Neural cell (in vitro differentiated cells): ENCODE measurements at regions not wholly inside any gene's neighbourhood (a gene's known extent, or its start where the extent isn't known, plus 50 kb on each side); places are given as distances from the start of the nearest gene placed in this dataset.

ENCODE experiments used
- H2AFZ ChIP-seq: fragments of 200-600, 300-800 bp; sonication (generic), shearing (Covaris generic); 2 replicates; pipeline ENCODE4 v1.6.0; 2014; ENCODE audit warnings: low read depth, mild to moderate bottlenecking, antibody characterized with exemption, low read length, moderate library complexity
- H3F3A ChIP-seq: fragments of 200-600 bp; shearing (Covaris generic); 2 replicates; pipeline ENCODE4 v1.6.1; 2016; ENCODE audit warnings: mild to moderate bottlenecking, moderate library complexity, mixed read lengths, antibody characterized with exemption, low read length; ENCODE audit not compliant: insufficient read depth, poor library complexity, severe bottlenecking
- H3K27ac ChIP-seq: fragments of 200-600, 300-800 bp; sonication (generic), shearing (Covaris generic); 2 replicates; pipeline ENCODE4 v1.5.1; 2014; ENCODE audit warnings: mild to moderate bottlenecking, low read length, moderate library complexity
- H3K27me3 ChIP-seq: fragments of 300-800, 200-600 bp; sonication (generic), shearing (Covaris generic); 2 replicates; pipeline ENCODE4 v1.6.0; 2014; ENCODE audit warnings: mild to moderate bottlenecking, low read depth, low read length, moderate library complexity; ENCODE audit not compliant: insufficient read depth
- H3K36me3 ChIP-seq: fragments of 300-800, 200-600 bp; sonication (generic), shearing (Covaris generic); 2 replicates; pipeline ENCODE4 v1.5.1; 2014; ENCODE audit warnings: mild to moderate bottlenecking, antibody characterized with exemption, low read length, moderate library complexity; ENCODE audit not compliant: insufficient read depth
- H3K4me2 ChIP-seq: fragments of 300-800, 200-600 bp; sonication (generic), shearing (Covaris generic); 2 replicates; pipeline ENCODE4 v1.6.0; 2014; ENCODE audit warnings: mild to moderate bottlenecking, low read length
- H3K4me3 ChIP-seq: fragments of 300-800, 200-600 bp; sonication (generic), shearing (Covaris generic); 2 replicates; pipeline ENCODE4 v1.5.1; 2014; ENCODE audit warnings: mild to moderate bottlenecking, low read length, moderate library complexity
- H3K79me2 ChIP-seq: fragments of 200-600 bp; shearing (Covaris generic); replicated peaks from 2 replicates; pipeline ENCODE4 v1.6.0; 2014; ENCODE audit warnings: mild to moderate bottlenecking, low read length, moderate library complexity; ENCODE audit not compliant: insufficient read depth
- H3K9ac ChIP-seq: fragments of 300-800, 200-600 bp; sonication (generic), shearing (Covaris generic); 2 replicates; pipeline ENCODE4 v1.6.1; 2016; ENCODE audit warnings: mild to moderate bottlenecking, low read length, mixed read lengths
- H3K9me2 ChIP-seq: fragments of 200-600 bp; shearing (Covaris generic); 2 replicates; pipeline ENCODE4 v1.6.1; 2016; ENCODE audit warnings: mild to moderate bottlenecking, low read length, mixed read lengths; ENCODE audit not compliant: insufficient read depth
- H3K9me3 ChIP-seq: fragments of 200-600, 300-800 bp; sonication (generic), shearing (Covaris generic); 2 replicates; pipeline ENCODE4 v1.6.1; 2016; ENCODE audit warnings: mild to moderate bottlenecking, mixed run types, low read length, moderate library complexity, mixed read lengths
- H4K20me1 ChIP-seq: fragments of 200-600 bp; shearing (Covaris generic); 2 replicates; pipeline ENCODE4 v1.6.1; 2016; ENCODE audit warnings: mild to moderate bottlenecking, mixed run types; ENCODE audit not compliant: insufficient read depth
- EP300 ChIP-seq: fragments of 450-650 bp; conservative IDR thresholded peaks from 2 replicates; pipeline ENCODE4 v1.6.1; 2014; ENCODE audit warnings: antibody characterized with exemption, mild to moderate bottlenecking, moderate library complexity; ENCODE audit not compliant: poor library complexity, severe bottlenecking
- EZH2 ChIP-seq: fragments of 200-600, 300-800 bp; shearing (Covaris generic), sonication (generic); IDR thresholded peaks from 2 replicates; pipeline ENCODE4 v1.6.1; 2014; ENCODE audit warnings: antibody characterized with exemption, low read length, borderline replicate concordance, mild to moderate bottlenecking; ENCODE audit not compliant: insufficient read depth, poor library complexity, severe bottlenecking
- MXI1 ChIP-seq: fragments of 450-650 bp; conservative IDR thresholded peaks from 2 replicates; pipeline ENCODE4 v1.6.1; 2014; ENCODE audit warnings: antibody characterized with exemption, mild to moderate bottlenecking; ENCODE audit not compliant: poor library complexity, severe bottlenecking
- POLR2AphosphoS5 ChIP-seq: IDR thresholded peaks from 2 replicates; pipeline ENCODE4 v1.6.1; 2012
- RAD21 ChIP-seq: fragments of 450-650 bp; conservative IDR thresholded peaks from 2 replicates; pipeline ENCODE4 v1.6.1; 2014; ENCODE audit warnings: antibody characterized with exemption, mild to moderate bottlenecking, moderate library complexity
- SMC3 ChIP-seq: fragments of 450-650 bp; conservative IDR thresholded peaks from 2 replicates; pipeline ENCODE4 v1.6.1; 2014; ENCODE audit warnings: antibody characterized with exemption, mild to moderate bottlenecking, moderate library complexity; ENCODE audit not compliant: poor library complexity
- TAF1 ChIP-seq: IDR thresholded peaks from 2 replicates; pipeline ENCODE4 v1.6.1; 2012; ENCODE audit warnings: low read depth
- TF ChIP-seq, protein P1 (sequence below): fragments of 450-650 bp; IDR thresholded peaks from 2 replicates; pipeline ENCODE4 v1.5.1; 2014; ENCODE audit warnings: antibody characterized with exemption, mild to moderate bottlenecking, moderate library complexity; ENCODE audit not compliant: poor library complexity, severe bottlenecking
- TF ChIP-seq, protein P2 (sequence below): IDR thresholded peaks from 2 replicates; pipeline ENCODE4 v1.6.1; 2012; ENCODE audit warnings: borderline replicate concordance

DNA sequence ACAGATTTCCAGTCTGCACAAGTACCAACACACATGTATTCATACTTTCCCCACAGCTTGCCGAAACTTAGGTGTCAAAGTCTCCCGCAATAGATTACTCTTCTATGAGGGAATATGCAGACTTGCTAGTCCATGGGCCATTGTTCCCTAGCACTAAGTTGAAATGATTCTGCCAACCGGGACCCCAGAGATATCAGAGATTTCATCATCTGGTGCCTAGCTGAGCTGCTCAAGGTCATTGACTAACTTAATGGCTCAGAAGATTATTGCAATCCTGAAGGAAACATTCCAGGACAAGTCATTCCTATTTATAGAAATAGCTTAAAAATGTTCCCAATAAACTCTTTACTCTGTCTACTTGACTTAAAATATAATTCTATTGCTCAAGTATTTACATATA, 202.6 kb downstream of the PIK3R1 start:
- Histone ChIP-seq H3K27ac (no peak overlapping the region), H3K4me2 (no peak overlapping the region), H3K36me3 (no peaks in the 10 kb centered on the region), H3K27me3 (no peaks in the 10 kb centered on the region), H3F3A (no peaks in the 10 kb centered on the region), H3K9me3 (no peaks in the 10 kb centered on the region), H4K20me1 (no peaks in the 10 kb centered on the region), H3K9ac (no peak overlapping the region), H3K4me3 (no peak overlapping the region), H3K79me2 (no peaks in the 10 kb centered on the region), H3K9me2 (no peaks in the 10 kb centered on the region), H2AFZ (no peak overlapping the region)
- no peak for TF ChIP-seq SMC3
- TF ChIP-seq TAF1, result no peak
- TF ChIP-seq POLR2AphosphoS5, result no peak

DNA sequence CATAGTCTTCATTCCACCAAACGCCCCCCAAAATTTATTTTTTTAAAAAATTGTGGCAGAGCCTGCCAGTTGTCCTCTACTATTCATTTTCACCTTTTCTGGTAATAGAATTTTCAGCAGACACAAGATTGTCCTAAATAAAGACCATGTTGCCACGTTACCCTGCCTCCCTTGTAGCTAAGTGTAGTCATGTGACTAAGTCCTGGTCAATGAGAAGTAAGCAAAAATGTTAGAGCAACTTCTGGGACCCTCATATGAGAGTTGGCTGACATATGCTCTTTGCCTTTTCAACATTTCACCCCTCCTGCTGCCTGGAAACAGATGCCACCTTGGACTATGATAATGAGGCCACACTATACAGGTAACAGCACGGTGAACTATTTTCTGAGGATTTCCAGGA, 203.1 kb downstream of the PIK3R1 start:
- H3K36me3 ChIP-seq, result no peaks in the 10 kb centered on the region
- no peak overlapping the region for H3K4me2 ChIP-seq
- H3K4me3 ChIP-seq, result no peak overlapping the region
- H3K79me2 ChIP-seq, result no peaks in the 10 kb centered on the region
- no peak overlapping the region for H3K9ac ChIP-seq
- H3K9me2 ChIP-seq, result no peaks in the 10 kb centered on the region
- no peak overlapping the region for H3K27ac ChIP-seq
- H3K9me3 ChIP-seq, result no peaks in the 10 kb centered on the region
- no peaks in the 10 kb centered on the region for H3K27me3 ChIP-seq
- TF ChIP-seq SMC3 (no peak), MXI1 (no peak), EZH2 (no peak), POLR2AphosphoS5 (no peak), EP300 (no peak), TAF1 (no peak), RAD21 (no peak)
- TF ChIP-seq, protein P1, sequence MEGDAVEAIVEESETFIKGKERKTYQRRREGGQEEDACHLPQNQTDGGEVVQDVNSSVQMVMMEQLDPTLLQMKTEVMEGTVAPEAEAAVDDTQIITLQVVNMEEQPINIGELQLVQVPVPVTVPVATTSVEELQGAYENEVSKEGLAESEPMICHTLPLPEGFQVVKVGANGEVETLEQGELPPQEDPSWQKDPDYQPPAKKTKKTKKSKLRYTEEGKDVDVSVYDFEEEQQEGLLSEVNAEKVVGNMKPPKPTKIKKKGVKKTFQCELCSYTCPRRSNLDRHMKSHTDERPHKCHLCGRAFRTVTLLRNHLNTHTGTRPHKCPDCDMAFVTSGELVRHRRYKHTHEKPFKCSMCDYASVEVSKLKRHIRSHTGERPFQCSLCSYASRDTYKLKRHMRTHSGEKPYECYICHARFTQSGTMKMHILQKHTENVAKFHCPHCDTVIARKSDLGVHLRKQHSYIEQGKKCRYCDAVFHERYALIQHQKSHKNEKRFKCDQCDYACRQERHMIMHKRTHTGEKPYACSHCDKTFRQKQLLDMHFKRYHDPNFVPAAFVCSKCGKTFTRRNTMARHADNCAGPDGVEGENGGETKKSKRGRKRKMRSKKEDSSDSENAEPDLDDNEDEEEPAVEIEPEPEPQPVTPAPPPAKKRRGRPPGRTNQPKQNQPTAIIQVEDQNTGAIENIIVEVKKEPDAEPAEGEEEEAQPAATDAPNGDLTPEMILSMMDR, result no peak
- TF ChIP-seq, protein P2, sequence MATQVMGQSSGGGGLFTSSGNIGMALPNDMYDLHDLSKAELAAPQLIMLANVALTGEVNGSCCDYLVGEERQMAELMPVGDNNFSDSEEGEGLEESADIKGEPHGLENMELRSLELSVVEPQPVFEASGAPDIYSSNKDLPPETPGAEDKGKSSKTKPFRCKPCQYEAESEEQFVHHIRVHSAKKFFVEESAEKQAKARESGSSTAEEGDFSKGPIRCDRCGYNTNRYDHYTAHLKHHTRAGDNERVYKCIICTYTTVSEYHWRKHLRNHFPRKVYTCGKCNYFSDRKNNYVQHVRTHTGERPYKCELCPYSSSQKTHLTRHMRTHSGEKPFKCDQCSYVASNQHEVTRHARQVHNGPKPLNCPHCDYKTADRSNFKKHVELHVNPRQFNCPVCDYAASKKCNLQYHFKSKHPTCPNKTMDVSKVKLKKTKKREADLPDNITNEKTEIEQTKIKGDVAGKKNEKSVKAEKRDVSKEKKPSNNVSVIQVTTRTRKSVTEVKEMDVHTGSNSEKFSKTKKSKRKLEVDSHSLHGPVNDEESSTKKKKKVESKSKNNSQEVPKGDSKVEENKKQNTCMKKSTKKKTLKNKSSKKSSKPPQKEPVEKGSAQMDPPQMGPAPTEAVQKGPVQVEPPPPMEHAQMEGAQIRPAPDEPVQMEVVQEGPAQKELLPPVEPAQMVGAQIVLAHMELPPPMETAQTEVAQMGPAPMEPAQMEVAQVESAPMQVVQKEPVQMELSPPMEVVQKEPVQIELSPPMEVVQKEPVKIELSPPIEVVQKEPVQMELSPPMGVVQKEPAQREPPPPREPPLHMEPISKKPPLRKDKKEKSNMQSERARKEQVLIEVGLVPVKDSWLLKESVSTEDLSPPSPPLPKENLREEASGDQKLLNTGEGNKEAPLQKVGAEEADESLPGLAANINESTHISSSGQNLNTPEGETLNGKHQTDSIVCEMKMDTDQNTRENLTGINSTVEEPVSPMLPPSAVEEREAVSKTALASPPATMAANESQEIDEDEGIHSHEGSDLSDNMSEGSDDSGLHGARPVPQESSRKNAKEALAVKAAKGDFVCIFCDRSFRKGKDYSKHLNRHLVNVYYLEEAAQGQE, result no peak
- no peaks in the 10 kb centered on the region for H4K20me1 ChIP-seq
- no peaks in the 10 kb centered on the region for H3F3A ChIP-seq
- no peak overlapping the region for H2AFZ ChIP-seq

DNA sequence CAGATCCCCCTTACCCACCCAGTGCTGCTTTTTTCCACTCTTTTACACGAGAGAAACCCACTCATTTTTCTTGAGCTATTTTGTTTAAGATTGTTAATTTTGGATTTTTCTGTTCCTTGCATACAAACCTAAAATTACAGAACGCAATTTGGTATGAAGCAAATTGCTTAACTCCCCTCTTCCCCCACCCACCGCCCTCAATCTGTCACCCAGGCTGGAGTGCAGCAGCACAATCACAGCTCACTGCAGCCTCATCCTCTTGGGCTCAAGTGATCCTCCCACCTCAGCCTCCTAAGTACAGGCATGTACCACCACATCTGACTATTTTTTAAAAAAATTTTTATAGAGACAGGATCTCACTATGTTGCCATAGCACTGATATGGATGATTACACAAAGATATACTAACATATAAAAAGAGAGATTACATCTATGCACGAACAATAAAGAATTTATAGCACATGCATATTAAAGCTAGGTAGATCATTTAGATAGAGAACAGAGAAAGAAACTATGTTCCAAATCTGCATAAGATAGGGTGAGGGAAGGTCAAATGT, 203.6 kb downstream of the PIK3R1 start:
- H3K9me3 ChIP-seq, result no peaks in the 10 kb centered on the region
- H3F3A ChIP-seq, result no peaks in the 10 kb centered on the region
- H3K9ac ChIP-seq, result no peak overlapping the region
- H3K27me3 ChIP-seq, result no peaks in the 10 kb centered on the region
- no peaks in the 10 kb centered on the region for H4K20me1 ChIP-seq
- H3K36me3 ChIP-seq, result no peaks in the 10 kb centered on the region
- H3K27ac ChIP-seq, result no peak overlapping the region
- no peaks in the 10 kb centered on the region for H3K79me2 ChIP-seq
- H3K4me3 ChIP-seq, result no peak overlapping the region
- no peak overlapping the region for H2AFZ ChIP-seq
- TF ChIP-seq EP300 (no peak), TAF1 (no peak), RAD21 (no peak), SMC3 (no peak), EZH2 (no peak), MXI1 (no peak), POLR2AphosphoS5 (no peak)
- TF ChIP-seq, protein P1, result no peak
- TF ChIP-seq, protein P2, result no peak
- H3K4me2 ChIP-seq, result no peak overlapping the region
- no peaks in the 10 kb centered on the region for H3K9me2 ChIP-seq
